ENCODE measurements at regions not wholly inside any gene's neighbourhood (a gene's known extent, or its start where the extent isn't known, plus 50 kb on each side); places are given as distances from the start of the nearest gene placed in this dataset.

GRCh38 chr18:77918730-77919129 lies 669.1 kb downstream of the GALR1 start:
- TF ChIP-seq POLR2AphosphoS5 (IDR thresholded peaks at IDR 0.05; ENCODE audit: low read depth, low read length) (no peak), REST (IDR thresholded peaks at IDR 0.05; ENCODE audit: insufficient read depth in 1 of 2, low read depth in 2 of 2, low read length in 2 of 2) (no peak), TAF1 (IDR thresholded peaks at IDR 0.05; ENCODE audit: borderline replicate concordance, insufficient read depth, low read length) (no peak)
